Hematopoietic multipotent progenitor cell treated with erythropoietin and hydrocortisone succinate and interleukin-3 and kit ligand, for 17 days (in vitro differentiated cells): ENCODE measurements at regions not wholly inside any gene's neighbourhood (a gene's known extent, or its start where the extent isn't known, plus 50 kb on each side); places are given as distances from the start of the nearest gene placed in this dataset.
"Not testable (repeated sequence)": the region's sequence is repeated elsewhere in the genome, so short reads cannot be mapped to it uniquely, and the experiment has no call there.

Experiments
- DNase-seq: peaks from one replicate; pipeline ENCODE4 v3.0.0-alpha.2; 2015; ENCODE audit warnings: low spot score

DNA sequence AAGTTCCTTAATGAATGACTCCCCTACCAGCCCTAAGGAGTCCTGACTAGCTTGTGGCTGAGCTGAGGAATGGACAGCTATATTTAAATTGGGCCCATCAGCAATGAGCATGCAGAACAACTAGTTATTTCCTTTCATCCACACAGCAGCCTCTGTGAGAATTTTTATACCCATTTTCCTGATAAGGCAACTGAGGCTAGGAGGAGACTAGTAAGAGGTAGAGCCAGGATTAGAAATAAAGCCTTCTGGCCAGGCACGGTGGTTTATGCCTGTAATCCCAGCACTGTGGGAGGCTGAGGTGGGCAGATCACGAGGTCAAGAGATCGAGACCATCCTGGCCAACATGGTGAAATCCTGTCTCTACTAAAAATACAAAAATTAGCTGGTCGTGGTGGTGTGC lies 55.9 kb upstream of the CYRIA start:
- DNase-seq: not testable (repeated sequence)

DNA sequence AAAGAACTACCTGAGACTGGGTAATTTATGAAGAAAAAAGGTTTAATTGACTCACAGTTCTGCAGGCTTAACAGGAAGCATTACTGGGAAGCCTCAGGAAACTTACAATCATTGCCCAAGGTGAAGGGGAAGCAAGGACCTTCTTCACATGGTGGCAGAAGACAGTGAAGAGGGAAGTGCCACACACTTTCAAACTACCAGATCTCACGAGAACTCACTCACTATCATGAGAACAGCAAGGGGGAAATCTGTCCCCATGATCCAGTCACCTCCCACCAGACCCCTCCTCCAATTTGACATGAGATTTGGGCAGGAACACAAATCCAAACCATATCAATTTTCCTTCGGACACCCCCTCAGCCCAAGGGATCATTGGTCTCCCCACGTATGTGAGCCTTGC lies 55.1 kb upstream of the CYRIA start:
- not testable (repeated sequence) for DNase-seq

DNA sequence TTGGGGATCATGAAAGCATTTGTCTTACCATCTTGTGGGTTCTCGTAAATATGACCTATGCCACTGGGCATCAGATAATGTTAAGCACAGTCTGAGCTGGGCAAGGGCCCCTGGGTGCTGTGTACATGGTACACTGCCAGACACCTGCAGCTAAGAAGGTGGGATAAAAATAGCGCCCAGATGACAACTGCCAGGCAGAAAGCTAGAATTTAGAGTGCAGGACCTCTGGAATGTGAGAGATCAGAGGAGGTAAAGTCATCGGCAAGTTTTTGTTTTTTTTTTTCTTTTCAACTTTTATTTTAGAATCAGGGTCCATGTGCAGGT lies 53.8 kb upstream of the CYRIA start:
- DNase-seq: no peak

DNA sequence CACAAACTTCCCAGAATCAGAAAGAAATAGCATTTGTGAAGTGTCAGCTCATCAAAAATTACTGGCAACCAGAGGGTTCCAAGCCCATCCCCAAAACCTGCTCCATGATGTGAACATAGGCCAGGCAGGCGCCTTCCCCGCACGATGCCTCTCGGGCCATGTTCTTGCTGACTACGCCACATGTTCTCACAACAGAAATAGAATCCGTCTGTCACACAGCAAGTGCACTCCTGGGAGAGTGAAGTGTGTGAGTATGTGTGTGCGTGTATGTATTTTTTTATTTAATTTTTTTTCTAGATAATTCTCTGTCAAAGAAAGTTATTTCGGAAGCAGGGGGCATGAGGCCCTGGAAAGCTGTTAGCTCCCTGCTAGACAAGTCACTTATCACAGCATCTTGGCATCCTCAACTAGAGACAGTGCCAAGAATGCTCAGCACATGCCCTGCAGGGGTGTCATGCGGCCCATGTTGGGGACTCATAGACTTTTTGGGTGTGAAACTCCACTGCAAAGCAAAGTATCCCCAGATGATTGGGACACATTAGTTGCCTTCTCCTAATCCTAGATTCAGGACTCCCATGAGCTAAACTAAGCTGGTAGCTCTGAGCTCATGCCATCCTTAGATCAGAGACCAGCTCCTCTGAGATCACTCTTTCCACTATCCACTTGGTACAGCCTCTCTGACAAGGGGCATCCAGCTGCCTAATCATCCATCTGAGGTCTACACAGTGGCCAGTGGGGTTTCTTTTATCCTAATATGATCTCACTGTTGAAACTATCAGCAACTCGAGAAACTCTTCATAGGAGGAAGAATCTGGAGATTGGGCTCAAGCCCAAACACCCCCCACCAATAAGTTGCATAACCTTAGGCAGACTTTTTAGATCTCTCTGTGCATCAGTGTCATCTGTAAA lies 53.2 kb upstream of the CYRIA start:
- DNase-seq: no peak

DNA sequence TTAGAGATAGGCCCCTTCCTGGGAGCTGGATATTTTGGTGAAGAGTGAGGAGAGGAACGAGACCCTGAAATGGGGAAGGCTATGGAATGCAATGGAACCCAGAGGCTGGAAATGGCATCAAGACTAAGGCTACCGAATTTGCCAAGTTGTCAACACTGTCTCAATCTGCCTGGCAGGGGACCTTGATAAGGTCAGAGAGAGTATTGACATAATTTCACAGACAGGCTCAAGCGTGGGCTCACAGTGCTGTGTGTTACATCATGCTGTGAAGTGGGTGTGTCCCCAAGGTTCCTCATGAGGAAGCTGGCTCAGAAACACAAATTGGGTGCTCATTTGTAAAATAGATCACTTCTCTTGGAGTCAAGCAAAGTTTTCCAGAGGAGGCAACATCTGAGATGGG lies 51.8 kb upstream of the CYRIA start:
- no peak for DNase-seq

DNA sequence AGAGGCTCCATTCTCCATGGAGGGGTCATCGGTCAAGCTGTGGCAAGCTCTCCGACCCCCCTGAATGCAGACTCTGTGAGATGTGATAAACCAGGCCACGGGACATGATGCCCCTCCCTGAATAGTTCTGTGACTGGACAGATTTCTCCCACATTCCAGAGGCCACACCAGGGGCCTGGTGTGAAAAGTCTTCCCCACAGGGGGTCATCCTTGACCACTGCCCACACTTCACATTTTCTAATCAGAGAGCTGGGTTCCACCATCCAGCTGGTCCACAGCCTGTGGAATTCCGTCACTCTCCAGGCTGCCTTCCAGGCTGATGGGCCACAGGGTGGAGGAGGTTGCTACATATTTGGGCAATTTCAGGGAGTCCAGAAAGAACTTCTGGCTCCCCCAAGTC lies 51.3 kb upstream of the CYRIA start:
- DNase-seq: no peak

DNA sequence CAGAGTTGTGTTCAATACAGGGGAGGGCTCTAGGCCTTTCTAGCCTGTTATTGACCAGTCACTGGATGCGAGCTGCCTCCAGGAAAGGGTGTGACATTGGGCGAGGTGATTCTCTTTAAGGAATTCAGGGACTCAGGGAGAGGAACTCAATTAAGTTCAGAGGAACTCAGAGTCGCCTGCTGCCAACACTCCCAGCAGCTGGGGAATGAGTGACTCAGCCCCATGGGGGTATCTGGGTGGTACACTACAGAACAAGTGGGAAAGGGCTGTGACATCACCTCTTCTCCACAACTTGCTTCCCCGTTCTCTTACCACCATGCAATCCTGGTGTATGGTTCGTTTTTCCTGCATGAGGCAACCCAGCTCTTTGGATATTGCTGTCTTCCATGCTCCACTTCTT lies 50.4 kb upstream of the CYRIA start:
- no peak for DNase-seq
